HG02981 (cell line): ENCODE measurements at regions not wholly inside any gene's neighbourhood (a gene's known extent, or its start where the extent isn't known, plus 50 kb on each side); places are given as distances from the start of the nearest gene placed in this dataset.
"Not testable (repeated sequence)": the region's sequence is repeated elsewhere in the genome, so short reads cannot be mapped to it uniquely, and the experiment has no call there.

Experiments used
- ATAC-seq: cut with Tn5 transposase; IDR thresholded peaks from one replicate; pipeline ENCODE4 v1.9.1; 2021; ENCODE audit warnings: mild to moderate bottlenecking, moderate library complexity; ENCODE audit not compliant: unreplicated experiment

- peak; percentile 58 for ATAC-seq
Measured at GRCh38 chr4:163681208-163681821, 186.8 kb downstream of the TMA16 start.

DNA sequence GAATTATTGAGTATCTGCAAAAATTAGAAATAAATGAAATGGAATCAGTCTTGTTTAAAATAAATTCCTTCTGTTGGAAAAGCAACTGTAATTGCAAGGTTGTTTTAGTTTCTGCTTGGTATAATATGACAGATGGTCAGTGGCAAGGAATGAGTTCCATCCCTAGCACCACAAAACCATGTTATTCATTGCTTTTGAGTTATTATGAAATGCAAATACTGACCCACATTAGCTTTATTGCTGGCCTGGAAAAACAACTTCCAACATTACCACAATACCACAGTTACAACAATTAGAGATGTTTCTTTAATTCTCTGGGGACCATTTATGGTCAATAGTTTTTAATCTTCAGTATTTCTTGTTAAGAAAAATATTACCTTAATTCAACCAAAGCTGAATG is 194.4 kb downstream of the TMA16 start:
- ATAC-seq = no peak

- no peak for ATAC-seq
Measured at GRCh38 chr4:163693211-163693610, 198.7 kb downstream of the TMA16 start.

- no peak for ATAC-seq
Measured at GRCh38 chr4:163693776-163694175, 199.3 kb downstream of the TMA16 start.

DNA sequence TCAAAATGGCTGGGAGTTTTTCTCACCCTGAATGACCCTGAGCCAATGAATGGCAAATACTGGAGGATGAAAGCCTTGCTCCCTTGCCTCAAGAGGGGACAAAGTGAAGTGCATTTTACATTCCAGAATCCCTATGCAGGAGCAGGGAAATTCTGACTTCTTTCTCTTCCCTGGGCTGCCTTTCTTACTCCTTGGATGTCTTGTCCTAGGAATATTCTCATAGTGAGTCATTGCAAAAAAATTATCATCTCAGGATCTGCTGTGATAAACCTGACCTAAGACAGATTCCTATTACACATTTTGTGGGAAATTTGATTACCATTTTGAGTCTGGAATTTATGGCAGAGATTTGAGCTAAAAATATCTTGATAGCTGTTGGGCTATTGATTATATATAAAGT is 199.9 kb downstream of the TMA16 start:
- no peak for ATAC-seq

DNA sequence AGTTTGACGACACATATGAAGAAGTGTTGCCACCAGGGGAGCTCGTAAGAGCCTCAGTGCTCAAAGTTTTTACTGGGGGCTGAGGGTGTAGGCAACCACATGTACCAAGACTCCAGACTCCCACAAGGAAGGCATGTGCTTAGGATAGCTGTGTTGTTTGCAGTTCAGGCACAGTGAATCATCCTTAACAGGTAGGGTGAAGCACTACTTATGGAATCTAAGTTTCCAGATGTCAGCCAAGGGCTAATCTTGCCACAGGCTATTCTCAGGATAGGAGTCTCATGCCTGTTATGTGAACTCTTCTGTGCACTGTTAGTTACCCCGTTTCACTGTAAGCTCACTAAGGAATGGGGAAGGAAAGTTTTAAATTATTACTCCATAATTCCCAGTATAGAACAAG is 202.6 kb downstream of the TMA16 start:
- ATAC-seq = no peak

DNA sequence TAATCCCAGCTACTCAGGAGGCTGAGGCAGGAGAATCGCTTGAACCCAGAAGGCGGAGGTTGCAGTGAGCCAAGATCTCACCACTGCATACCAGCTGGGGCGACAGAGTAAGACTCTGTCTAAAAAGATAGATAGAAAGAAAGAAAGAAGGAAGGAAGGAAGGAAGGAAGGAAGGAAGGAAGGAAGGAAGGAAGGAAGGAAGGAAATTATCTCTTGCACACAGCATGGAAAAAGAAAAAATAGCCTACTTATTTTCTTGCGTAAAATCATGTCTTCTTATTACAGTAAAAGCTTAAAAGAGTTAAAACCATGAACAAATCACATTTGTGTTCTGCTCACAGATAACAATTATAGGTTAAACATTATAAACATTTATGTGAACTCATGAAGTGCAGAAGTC is 205.9 kb downstream of the TMA16 start:
- not testable (repeated sequence) for ATAC-seq

DNA sequence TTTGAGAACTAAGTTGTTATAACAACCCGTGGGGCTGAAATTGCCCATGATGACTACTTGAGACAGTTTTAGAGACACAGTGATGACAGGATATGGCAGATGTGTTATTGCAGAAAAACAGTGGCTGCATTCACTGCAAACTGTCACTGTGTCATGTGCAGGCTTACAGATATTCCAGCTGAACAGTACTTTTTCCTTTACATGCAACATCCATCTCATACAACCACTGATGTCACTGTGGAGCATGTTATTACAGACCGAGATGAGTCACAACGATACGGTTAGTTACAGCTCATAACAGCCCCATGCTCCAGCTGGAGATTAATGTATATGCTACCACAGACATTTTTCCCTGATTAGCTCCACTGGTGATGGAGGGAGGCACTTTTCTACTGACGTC is 207.4 kb downstream of the TMA16 start:
- ATAC-seq = peak; percentile 87

DNA sequence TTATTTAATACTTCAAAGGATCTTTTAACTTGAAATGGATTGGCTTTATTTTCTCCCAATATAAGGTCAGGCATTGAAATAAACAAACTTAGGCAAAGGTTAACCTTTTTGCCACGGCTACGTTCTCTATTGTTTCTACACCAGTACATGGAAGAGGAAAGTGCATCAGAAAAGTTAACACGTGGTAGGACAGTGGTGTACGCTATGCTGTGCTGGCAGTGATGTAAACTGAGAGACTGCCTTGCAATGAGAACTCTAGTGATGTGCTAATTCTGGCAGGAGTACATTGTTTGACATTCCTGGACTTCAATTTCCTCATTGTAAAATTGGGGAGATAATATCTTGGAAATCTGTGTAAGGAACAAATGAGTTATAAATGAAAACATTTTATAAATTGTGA is 208.2 kb downstream of the TMA16 start:
- ATAC-seq = no peak

DNA sequence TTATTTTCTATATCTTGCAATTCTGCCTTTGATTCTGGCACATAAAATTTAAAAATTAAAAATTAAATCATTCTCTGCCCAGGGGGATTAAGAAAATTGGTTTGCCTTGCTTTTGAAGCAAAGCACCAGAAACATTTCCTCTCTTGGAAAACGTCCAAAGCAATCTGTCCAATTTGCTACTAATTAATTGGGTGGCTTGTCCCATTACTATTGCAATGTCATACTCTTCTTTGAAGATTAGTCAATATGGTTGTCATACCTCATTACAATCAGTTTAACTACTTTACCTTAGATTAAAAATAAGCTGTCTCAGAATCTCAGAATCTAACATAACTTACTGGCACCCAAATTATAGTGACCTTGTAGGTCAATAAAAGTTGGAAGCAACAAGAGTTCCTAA is 208.8 kb downstream of the TMA16 start:
- no peak for ATAC-seq

DNA sequence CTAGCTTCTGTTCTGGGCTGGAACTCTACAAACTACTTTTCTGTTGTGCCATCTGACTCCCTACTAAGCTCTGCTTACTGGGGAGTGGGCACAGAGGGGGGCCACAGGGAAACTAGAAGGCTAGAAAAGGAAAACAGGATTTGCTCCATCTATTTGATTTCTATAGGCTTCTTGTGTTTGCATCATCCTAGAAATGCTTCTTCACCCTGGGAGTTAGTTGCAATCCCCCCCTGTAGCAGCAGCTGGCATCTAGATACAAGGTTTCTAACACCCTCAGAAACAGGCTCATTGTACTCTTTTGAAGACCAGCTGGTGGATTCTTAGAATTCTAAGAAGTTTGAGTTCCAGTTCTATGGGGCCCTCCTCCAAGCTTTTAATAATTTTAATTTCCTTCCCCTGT is 213.4 kb downstream of the TMA16 start:
- ATAC-seq = no peak

GRCh38 chr4:163709601-163710000 is 215.1 kb downstream of the TMA16 start:
- ATAC-seq = no peak

DNA sequence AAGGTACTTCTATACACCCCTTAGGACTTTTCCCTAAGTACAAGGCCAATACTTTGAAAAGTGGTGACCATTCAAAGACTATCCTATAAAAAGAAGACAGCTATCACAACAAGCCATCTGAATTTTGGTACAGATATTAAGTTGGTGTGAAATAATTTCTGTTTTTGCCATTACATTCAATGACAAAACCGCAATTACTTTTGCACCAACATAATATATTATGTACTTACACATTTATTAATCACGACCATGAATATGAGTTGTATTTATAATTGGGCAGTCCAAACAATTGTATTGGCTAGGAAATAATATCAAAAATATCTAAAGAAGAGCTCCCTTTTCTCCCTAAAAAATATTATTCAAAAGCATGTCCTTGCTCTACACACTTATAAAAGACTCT is 215.7 kb downstream of the TMA16 start:
- ATAC-seq = no peak

DNA sequence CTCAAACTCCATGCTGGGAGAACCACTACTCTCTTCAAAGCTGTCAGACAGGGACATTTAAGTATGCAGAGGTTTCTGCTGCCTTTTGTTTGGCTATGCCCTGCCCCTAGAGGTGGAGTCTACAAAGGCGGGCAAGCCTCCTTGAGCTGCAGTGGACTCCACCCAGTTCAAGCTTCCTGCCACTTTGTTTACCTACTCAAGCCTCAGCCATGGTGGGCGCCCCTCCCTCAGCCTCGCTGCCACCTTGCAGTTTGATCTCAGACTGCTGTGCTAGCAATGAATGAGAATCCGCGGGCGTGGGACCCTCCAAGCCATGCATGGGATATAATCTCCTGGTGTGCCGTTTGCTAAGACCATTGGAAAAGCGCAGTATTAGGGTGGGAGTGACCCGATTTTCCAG is 230.0 kb downstream of the TMA16 start:
- not testable (repeated sequence) for ATAC-seq

DNA sequence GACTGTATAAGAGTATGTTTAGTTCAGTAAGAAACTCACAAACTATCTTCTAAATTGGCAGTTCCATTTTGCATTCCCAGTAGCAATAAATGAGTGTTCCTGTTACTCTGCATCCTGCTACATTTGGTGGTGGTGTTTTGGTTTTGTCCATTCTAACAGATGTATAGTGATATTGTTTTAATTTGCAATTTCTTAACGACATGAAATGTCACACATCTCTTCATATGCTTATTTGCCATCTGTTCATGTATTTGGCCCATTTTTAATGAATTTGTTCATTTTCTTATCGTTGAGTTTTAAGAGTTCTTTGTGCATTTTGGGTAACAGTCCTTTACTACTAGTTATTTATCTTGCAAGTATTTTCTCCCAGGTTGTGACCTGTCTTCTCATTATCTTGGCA is 232.2 kb downstream of the TMA16 start:
- ATAC-seq = no peak

DNA sequence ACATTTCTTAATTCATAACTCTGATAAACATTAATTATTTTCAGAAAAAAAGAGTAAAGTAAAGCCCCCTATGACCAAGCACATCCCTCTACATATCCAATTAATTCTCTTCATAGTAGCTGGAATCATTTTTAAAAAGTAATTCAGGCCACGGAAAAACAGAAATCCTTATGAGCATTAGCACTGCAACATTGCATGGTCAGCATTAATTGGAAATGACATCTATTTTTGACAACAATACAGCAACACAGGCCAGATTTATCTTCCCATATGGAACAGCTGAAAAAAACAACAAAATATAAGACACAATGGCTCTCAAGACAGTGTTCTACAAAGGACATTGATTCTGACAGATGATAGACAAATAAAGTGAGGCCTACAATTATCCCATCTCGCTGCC is 236.6 kb downstream of the TMA16 start:
- no peak for ATAC-seq

GRCh38 chr4:163732473-163732872 is 238.0 kb downstream of the TMA16 start:
- ATAC-seq = no peak

DNA sequence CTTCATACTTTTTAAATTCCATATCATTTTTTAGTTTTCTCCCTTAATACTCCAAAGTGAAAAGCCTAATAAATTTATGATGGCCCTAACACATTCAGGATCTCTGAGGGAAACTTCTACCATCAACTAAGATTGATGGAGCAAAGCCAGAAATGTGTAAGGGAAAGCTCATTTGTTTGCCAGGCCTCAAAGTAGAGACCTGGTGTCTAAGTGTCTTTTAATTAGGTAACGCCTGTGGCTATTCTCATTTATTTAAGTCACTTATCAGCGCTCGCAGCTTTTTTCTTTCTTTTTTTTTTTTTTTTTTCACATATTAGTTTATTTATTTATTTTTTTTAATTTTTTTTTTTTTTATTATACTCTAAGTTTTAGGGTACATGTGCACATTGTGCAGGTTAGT is 242.4 kb downstream of the TMA16 start:
- no peak for ATAC-seq

DNA sequence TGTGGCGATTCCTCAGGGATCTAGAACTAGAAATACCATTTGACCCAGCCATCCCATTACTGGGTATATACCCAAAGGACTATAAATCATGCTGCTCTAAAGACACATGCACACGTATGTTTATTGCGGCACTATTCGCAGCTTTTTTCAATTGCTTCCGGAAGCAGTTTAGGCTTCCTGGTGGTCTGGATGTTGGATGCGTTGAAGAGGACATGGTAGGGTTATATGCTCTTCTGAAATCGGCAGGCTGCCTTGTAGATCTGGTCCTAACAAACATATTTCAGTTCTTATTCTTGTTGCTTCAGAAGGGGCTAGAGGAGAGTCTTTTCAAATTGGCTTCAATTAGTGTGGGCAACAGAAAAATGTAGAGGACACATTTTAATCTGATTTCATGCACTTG is 243.4 kb downstream of the TMA16 start:
- not testable (repeated sequence) for ATAC-seq

DNA sequence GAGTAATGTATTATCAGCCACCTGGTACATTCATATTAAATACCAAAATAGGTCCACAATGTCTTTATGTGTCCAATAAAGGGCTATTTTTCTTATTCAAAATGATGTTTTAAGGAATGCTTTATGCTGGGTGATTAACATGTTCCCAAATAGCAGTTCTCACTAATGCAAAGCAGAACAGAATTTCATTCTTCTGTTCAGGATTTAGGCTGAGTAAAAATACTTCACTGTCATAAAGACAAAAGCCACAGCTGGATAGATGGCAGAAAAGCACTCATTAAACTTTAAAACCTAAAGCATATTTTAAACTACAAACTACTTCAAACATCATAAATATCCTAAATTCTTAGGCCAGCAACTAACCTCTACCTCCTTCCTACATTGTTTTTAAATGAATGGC is 244.0 kb downstream of the TMA16 start:
- no peak for ATAC-seq

GRCh38 chr4:163744861-163745260 is 250.4 kb downstream of the TMA16 start:
- peak; percentile 91 for ATAC-seq

GRCh38 chr4:163747293-163747692 is 252.8 kb downstream of the TMA16 start:
- ATAC-seq = no peak

DNA sequence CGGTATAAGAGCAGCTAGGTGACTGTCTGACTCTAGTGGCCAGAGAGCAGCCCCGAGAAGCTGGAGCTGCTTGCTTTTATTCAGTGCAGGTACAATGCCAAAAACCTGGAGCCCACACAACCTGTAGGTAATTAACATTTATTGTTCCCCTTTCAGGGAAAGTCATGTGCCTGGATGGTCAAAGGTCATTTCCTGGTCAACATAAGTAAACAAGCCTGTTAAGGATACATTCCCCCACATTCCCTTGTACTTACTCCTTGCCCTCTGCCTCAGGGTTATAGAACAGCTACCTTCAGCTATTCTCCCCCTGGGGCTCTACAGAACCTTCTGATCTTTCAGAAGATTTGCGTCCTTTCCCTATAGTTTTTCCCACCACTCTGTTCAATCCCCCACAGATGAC is 253.4 kb downstream of the TMA16 start:
- no peak for ATAC-seq

DNA sequence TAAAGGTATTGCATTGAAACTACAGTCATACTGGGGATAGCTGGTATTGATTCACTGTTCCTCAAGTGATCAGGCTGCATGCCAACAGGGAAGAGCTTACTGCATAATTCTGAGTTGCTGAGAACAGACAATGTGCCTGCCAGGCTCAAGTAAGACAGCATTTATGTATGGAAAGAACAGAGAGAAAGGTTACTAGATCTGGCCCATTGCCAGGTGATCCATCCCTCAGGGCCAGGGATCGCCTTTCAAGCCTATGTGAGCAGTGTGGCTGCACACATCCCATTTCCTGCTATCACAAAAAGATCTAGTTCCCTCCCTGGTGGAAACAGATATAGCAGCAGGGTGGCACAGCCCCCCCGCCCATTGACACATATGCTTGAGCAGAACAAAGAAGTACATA is 254.0 kb downstream of the TMA16 start:
- no peak for ATAC-seq
